ENCODE measurements at regions not wholly inside any gene's neighbourhood (a gene's known extent, or its start where the extent isn't known, plus 50 kb on each side); places are given as distances from the start of the nearest gene placed in this dataset.

- TF ChIP-seq CTCF (IDR thresholded peaks at IDR 0.05; ENCODE audit: insufficient read depth, low read length, poor library complexity, severe bottlenecking) (no peak), EZH2phosphoT487 (conservative IDR thresholded peaks at IDR 0.05; ENCODE audit: low read length) (no peak)
These were observed 92.3 kb upstream of the PAX6 start for GRCh38 chr11:31903225-31904074.
